Esophagus squamous epithelium (tissue), 4 donors: ENCODE measurements at regions not wholly inside any gene's neighbourhood (a gene's known extent, or its start where the extent isn't known, plus 50 kb on each side); places are given as distances from the start of the nearest gene placed in this dataset.
"Not testable (repeated sequence)": the region's sequence is repeated elsewhere in the genome, so short reads cannot be mapped to it uniquely, and the experiment has no call there.

Experiments
- POLR2A ChIP-seq, 4 donors: fragments of 450-650 bp; IDR thresholded peaks; one replicate each; pipeline ENCODE4 v1.6.1; 2017; ENCODE audit warnings: antibody characterized with exemption in 4 of 4, mild to moderate bottlenecking in 4 of 4, moderate library complexity in 3 of 4
- TF ChIP-seq, protein P1 (sequence below), 6 experiments: fragments of 450-650 bp in 4 of 6; fragments of 200-600 bp in 2 of 6; sonication (generic) in 2 of 6; IDR thresholded peaks; one replicate each; pipeline ENCODE4 v1.5.1; 2016 to 2019; ENCODE audit warnings: antibody characterized with exemption in 6 of 6, mild to moderate bottlenecking in 4 of 6, moderate library complexity in 4 of 6

DNA sequence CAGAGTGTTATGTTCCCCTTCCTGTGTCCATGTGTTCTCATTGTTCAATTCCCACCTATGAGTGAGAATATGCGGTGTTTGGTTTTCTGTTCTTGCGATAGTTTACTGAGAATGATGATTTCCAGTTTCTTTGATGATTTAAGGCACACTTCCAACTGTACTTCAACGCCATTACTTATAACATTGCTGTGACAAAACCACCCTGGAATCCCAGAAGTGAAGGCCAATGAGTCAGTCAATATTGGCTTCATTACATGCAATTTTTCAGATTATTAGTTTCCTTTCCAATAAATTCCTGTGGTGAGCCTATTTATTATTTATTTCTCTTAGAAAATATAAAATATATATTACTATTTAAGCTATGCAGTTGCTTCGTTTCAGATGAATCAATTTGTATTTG, 153.5 kb upstream of the LRP1B start:
- TF ChIP-seq, protein P1, sequence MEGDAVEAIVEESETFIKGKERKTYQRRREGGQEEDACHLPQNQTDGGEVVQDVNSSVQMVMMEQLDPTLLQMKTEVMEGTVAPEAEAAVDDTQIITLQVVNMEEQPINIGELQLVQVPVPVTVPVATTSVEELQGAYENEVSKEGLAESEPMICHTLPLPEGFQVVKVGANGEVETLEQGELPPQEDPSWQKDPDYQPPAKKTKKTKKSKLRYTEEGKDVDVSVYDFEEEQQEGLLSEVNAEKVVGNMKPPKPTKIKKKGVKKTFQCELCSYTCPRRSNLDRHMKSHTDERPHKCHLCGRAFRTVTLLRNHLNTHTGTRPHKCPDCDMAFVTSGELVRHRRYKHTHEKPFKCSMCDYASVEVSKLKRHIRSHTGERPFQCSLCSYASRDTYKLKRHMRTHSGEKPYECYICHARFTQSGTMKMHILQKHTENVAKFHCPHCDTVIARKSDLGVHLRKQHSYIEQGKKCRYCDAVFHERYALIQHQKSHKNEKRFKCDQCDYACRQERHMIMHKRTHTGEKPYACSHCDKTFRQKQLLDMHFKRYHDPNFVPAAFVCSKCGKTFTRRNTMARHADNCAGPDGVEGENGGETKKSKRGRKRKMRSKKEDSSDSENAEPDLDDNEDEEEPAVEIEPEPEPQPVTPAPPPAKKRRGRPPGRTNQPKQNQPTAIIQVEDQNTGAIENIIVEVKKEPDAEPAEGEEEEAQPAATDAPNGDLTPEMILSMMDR (IDR thresholded peaks at IDR 0.05), result not testable (repeated sequence)
- TF ChIP-seq POLR2A (IDR thresholded peaks at IDR 0.05), result not testable (repeated sequence)
